DOHH2 (cell line): ENCODE measurements at regions not wholly inside any gene's neighbourhood (a gene's known extent, or its start where the extent isn't known, plus 50 kb on each side); places are given as distances from the start of the nearest gene placed in this dataset.

ENCODE experiments used
- H3F3A ChIP-seq: fragments of 200-600 bp; sonication (generic), shearing (Covaris generic); 2 replicates; pipeline ENCODE4 v1.6.0; 2016; ENCODE audit warnings: antibody characterized with exemption, mild to moderate bottlenecking; ENCODE audit not compliant: control insufficient read depth, insufficient read depth
- H3K27ac ChIP-seq: fragments of 200-600 bp; sonication (generic); 2 replicates; pipeline ENCODE4 v1.5.1; 2014; ENCODE audit warnings: low read depth, mild to moderate bottlenecking, low read length, moderate library complexity
- H3K27me3 ChIP-seq: fragments of 200-600 bp; sonication (generic); 2 replicates; pipeline ENCODE4 v1.6.1; 2014; ENCODE audit warnings: mild to moderate bottlenecking, low read length, mixed read lengths; ENCODE audit not compliant: control insufficient read depth
- H3K36me3 ChIP-seq: fragments of 200-600 bp; sonication (generic); 2 replicates; pipeline ENCODE4 v1.6.1; 2014; ENCODE audit warnings: mild to moderate bottlenecking, low read length, moderate library complexity, mixed read lengths; ENCODE audit not compliant: control insufficient read depth
- H3K4me1 ChIP-seq: fragments of 200-600 bp; sonication (generic); 2 replicates; pipeline ENCODE4 v1.6.1; 2014; ENCODE audit warnings: mild to moderate bottlenecking, low read length, mixed read lengths; ENCODE audit not compliant: control insufficient read depth
- H3K4me2 ChIP-seq: fragments of 200-600 bp; sonication (generic); 2 replicates; pipeline ENCODE4 v1.6.0; 2014; ENCODE audit warnings: mild to moderate bottlenecking, low read length, moderate library complexity
- H3K4me3 ChIP-seq: fragments of 200-600 bp; sonication (generic); 2 replicates; pipeline ENCODE4 v1.5.1; 2014; ENCODE audit warnings: mild to moderate bottlenecking, low read length, mixed read lengths
- H3K79me2 ChIP-seq: fragments of 200-600 bp; sonication (generic); 2 replicates; pipeline ENCODE4 v1.6.1; 2014; ENCODE audit warnings: mild to moderate bottlenecking, low read length, mixed read lengths; ENCODE audit not compliant: control insufficient read depth
- H3K9me2 ChIP-seq: fragments of 200-600 bp; sonication (generic); replicated peaks from 2 replicates; pipeline ENCODE4 v1.6.1; 2014; ENCODE audit warnings: mild to moderate bottlenecking, low read length, mixed read lengths; ENCODE audit not compliant: control insufficient read depth
- H3K9me3 ChIP-seq: fragments of 200-600 bp; sonication (generic); 2 replicates; pipeline ENCODE4 v1.6.1; 2014; ENCODE audit warnings: antibody characterized with exemption, low read length, mixed read lengths; ENCODE audit not compliant: control insufficient read depth, insufficient read depth
- H4K20me1 ChIP-seq: fragments of 200-600 bp; sonication (generic); 2 replicates; pipeline ENCODE4 v1.6.0; 2014; ENCODE audit warnings: low read depth, mild to moderate bottlenecking, antibody characterized with exemption, low read length, moderate library complexity; ENCODE audit not compliant: control insufficient read depth, insufficient read depth
- EZH2phosphoT487 ChIP-seq: fragments of 200-600 bp; sonication (generic); IDR thresholded peaks from 2 replicates; pipeline ENCODE4 v1.6.1; 2017; ENCODE audit warnings: borderline replicate concordance, mild to moderate bottlenecking, antibody characterized with exemption, low read length, moderate library complexity, mixed read lengths
- TF ChIP-seq, protein P1 (sequence below): fragments of 200-600 bp; sonication (generic); IDR thresholded peaks from one replicate; pipeline ENCODE4 v1.5.1; 2014; ENCODE audit warnings: antibody characterized with exemption, mild to moderate bottlenecking, low read depth, low read length; ENCODE audit not compliant: poor library complexity, severe bottlenecking

DNA sequence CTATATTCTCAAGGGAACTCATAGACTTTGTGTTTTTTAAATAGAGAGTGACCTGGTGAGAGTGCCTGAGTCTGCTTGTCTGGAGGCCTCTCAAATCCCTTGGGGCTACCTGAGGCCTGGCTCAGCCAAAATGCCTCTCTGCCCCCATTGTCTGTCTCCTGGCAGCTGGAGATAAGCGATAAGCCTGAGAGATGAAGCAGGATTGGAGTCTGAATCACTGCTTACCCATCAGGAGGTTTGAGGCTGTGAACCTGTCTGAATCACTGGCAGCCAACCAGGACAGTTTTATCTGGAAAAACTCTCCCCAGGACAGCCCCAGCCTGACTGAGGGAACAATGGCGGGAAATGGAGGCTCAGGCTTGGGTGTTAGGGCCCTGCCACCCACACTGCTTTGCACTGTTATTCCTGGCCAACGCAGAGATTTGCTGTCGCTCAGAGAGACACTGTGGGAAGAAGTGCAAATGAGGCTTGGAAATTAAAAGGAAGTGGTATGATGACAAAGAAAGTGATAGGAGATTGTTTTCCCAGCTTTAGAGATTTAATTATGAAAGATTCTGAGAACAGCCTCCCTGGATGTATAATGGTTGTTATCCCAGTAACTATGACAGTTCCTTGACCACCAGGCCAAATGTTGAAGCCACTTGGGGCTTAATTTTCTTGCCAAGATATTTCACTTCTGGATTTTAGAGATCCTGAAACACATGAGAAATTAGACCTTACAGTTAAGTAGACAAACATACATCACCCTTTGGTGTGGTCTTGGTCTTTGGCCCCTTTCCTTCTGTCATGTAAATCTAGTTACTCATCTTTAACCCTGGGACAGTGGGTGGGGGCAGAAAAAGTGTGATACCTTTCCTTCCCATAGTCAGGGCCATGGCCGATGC lies 102.1 kb downstream of the RASSF10 start:
- H3K27ac ChIP-seq, result no peak overlapping the region

DNA sequence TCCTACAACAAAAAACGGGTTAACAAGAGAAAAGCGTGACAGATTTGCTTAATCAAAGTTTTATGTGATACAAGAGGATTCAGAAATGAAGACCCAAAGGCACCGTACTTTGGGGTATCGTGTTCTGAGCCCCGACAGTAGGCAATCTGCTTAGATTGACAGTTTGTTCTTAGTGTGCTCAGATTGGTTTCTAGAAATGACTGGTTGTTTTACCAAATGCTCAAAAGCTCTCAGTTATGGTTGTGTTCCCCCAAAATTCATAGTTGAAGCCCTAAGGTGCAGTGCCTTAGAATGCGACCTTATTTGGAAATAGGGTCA lies 102.7 kb downstream of the RASSF10 start:
- no peak overlapping the region for H3K27ac ChIP-seq
- H3K36me3 ChIP-seq, result no peaks in the 10 kb centered on the region
- no peak for TF ChIP-seq EZH2phosphoT487
- TF ChIP-seq, protein P1, sequence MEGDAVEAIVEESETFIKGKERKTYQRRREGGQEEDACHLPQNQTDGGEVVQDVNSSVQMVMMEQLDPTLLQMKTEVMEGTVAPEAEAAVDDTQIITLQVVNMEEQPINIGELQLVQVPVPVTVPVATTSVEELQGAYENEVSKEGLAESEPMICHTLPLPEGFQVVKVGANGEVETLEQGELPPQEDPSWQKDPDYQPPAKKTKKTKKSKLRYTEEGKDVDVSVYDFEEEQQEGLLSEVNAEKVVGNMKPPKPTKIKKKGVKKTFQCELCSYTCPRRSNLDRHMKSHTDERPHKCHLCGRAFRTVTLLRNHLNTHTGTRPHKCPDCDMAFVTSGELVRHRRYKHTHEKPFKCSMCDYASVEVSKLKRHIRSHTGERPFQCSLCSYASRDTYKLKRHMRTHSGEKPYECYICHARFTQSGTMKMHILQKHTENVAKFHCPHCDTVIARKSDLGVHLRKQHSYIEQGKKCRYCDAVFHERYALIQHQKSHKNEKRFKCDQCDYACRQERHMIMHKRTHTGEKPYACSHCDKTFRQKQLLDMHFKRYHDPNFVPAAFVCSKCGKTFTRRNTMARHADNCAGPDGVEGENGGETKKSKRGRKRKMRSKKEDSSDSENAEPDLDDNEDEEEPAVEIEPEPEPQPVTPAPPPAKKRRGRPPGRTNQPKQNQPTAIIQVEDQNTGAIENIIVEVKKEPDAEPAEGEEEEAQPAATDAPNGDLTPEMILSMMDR, result no peak
- no peaks in the 10 kb centered on the region for H4K20me1 ChIP-seq
- no peaks in the 10 kb centered on the region for H3K27me3 ChIP-seq
- peaks cover 6% of the 10 kb centered on the region; the same call in 1 of the 2 replicates for H3K9me3 ChIP-seq
- H3K9me2 ChIP-seq, result no peaks in the 10 kb centered on the region
- H3K4me2 ChIP-seq, result no peak overlapping the region
- no peaks in the 10 kb centered on the region for H3K4me1 ChIP-seq
- H3K4me3 ChIP-seq, result no peak overlapping the region
- no peaks in the 10 kb centered on the region for H3F3A ChIP-seq
- no peaks in the 10 kb centered on the region for H3K79me2 ChIP-seq

More for the DNA sequence above, 102.1 kb downstream of the RASSF10 start:
- Histone ChIP-seq H3K4me3 (no peak overlapping the region), H3K36me3 (no peaks in the 10 kb centered on the region), H3K4me2 (no peak overlapping the region), H3K4me1 (no peaks in the 10 kb centered on the region), H3K27me3 (no peaks in the 10 kb centered on the region), H4K20me1 (no peaks in the 10 kb centered on the region), H3K9me3 (peaks cover 6% of the 10 kb centered on the region; the same call in 1 of the 2 replicates), H3K9me2 (no peaks in the 10 kb centered on the region), H3F3A (no peaks in the 10 kb centered on the region), H3K79me2 (no peaks in the 10 kb centered on the region)
- TF ChIP-seq, protein P1, result no peak

DNA sequence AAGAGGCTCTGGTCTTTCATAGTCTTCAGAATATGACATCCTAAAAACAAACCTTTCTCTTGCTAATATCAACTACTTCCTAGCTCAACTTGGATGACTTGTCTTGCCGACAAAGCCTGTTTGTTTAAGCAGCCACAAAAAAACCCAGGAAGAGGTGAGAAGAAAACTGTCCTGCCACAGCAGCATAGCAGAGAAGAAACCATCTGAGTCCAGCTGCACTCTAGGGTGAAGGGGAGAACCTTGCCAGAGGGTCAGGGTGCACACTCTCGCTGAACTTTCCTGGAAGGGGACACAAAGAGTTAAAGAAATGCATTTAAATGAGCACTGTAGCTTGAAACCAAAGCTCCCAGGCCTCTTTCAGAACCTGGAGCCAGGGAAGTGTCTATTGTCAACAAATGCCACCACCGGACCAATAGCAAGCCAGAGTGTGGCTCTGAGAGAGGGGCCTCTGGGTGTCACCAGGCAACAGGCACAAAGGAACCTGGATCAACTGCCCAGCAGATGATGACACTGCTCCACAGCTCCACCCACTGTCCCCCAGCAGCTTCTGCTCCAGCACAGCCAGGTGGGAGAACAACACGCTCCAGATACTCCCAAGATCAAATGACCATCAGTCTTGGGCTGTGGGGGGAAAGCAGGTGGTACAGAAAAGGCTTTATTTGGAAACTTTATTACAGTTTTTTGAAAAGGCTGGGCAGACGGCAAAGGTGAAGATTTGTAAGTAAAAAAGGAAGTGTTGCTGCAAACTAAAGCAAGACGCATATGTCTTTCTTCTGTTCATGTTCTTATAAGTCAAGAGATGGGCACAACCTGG lies 105.7 kb downstream of the RASSF10 start:
- Histone ChIP-seq H3K27ac (no peak overlapping the region), H3K27me3 (no peaks in the 10 kb centered on the region), H3K79me2 (no peaks in the 10 kb centered on the region), H4K20me1 (no peaks in the 10 kb centered on the region), H3F3A (no peaks in the 10 kb centered on the region), H3K36me3 (no peaks in the 10 kb centered on the region), H3K9me3 (no peaks in the 10 kb centered on the region), H3K9me2 (no peaks in the 10 kb centered on the region), H3K4me1 (no peaks in the 10 kb centered on the region), H3K4me3 (no peak overlapping the region), H3K4me2 (no peak overlapping the region)
- TF ChIP-seq, protein P1, result no peak
- TF ChIP-seq EZH2phosphoT487, result no peak
